ENCODE measurements at regions not wholly inside any gene's neighbourhood (a gene's known extent, or its start where the extent isn't known, plus 50 kb on each side); places are given as distances from the start of the nearest gene placed in this dataset.

DNA sequence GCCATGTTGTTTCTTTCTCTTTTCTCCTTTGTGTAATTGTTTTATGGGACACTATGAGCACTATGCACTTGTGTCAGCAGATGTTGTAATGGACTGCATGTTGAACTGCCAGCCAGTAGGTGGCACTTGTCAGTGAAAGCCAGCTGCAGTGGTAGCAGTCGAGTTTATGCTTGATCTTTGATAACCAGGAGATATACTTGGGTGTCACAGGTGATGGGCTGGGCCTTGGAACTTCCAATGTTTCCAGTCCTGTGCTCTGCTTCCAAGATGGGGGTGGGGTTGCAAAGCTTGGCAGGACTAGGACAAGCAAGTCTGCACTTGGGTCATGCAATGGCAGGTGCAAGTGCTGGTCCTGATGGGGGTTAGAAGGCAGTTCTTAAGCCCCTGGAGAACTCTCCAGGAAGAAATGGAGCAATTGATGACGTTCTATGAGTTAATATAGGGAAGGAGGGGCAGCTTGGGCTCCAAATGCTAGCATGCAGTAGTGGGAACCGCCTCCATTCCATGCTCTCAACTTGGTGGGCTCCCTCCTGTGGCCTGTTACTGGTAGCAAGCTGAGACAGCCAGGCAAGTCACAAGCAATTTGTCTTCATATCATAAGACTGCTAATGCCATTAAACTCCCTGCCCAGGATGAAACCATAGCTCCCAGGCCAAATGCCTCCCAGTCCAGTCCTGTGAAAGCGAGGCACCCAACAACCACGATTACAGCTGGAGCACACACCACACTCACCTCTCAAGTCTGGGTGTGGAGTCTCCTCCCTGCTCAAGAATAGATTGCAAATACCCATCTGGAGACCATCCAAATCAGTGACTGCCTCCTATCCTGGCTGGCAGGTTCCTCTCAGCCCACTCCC, 287.2 kb downstream of the CGGBP1 start:
- TF ChIP-seq, protein P1, sequence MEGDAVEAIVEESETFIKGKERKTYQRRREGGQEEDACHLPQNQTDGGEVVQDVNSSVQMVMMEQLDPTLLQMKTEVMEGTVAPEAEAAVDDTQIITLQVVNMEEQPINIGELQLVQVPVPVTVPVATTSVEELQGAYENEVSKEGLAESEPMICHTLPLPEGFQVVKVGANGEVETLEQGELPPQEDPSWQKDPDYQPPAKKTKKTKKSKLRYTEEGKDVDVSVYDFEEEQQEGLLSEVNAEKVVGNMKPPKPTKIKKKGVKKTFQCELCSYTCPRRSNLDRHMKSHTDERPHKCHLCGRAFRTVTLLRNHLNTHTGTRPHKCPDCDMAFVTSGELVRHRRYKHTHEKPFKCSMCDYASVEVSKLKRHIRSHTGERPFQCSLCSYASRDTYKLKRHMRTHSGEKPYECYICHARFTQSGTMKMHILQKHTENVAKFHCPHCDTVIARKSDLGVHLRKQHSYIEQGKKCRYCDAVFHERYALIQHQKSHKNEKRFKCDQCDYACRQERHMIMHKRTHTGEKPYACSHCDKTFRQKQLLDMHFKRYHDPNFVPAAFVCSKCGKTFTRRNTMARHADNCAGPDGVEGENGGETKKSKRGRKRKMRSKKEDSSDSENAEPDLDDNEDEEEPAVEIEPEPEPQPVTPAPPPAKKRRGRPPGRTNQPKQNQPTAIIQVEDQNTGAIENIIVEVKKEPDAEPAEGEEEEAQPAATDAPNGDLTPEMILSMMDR (conservative IDR thresholded peaks at IDR 0.05; ENCODE audit: low read length) = peak; percentile 86
- TF ChIP-seq EZH2phosphoT487 (IDR thresholded peaks at IDR 0.05; ENCODE audit: borderline replicate concordance) = no peak
